KMS-11 (cell line): ENCODE measurements at regions not wholly inside any gene's neighbourhood (a gene's known extent, or its start where the extent isn't known, plus 50 kb on each side); places are given as distances from the start of the nearest gene placed in this dataset.

Source experiments
- H2AFZ ChIP-seq: fragments of 200-600 bp; sonication (generic); 2 replicates; pipeline ENCODE4 v1.6.1; 2016; ENCODE audit warnings: antibody characterized with exemption, mixed run types, low read depth
- H3K27ac ChIP-seq: fragments of 200-600 bp; sonication (generic); 2 replicates; pipeline ENCODE4 v1.6.1; 2016; ENCODE audit warnings: mild to moderate bottlenecking, mixed run types
- H3K27me3 ChIP-seq: fragments of 200-600 bp; sonication (generic); 2 replicates; pipeline ENCODE4 v1.6.1; 2017; ENCODE audit warnings: mild to moderate bottlenecking, low read depth, mixed run types, moderate library complexity; ENCODE audit not compliant: insufficient read depth
- H3K36me3 ChIP-seq: fragments of 200-600 bp; sonication (generic); 2 replicates; pipeline ENCODE4 v1.6.1; 2017; ENCODE audit warnings: mild to moderate bottlenecking, mixed run types; ENCODE audit not compliant: insufficient read depth
- H3K4me1 ChIP-seq: fragments of 200-600 bp; sonication (generic); 2 replicates; pipeline ENCODE4 v1.6.1; 2016; ENCODE audit warnings: mild to moderate bottlenecking, low read depth, mixed run types; ENCODE audit not compliant: poor library complexity, severe bottlenecking
- H3K4me2 ChIP-seq: fragments of 200-600 bp; sonication (generic); 2 replicates; pipeline ENCODE4 v1.7.0; 2016; ENCODE audit warnings: mild to moderate bottlenecking, mixed run types
- H3K4me3 ChIP-seq: fragments of 200-600 bp; sonication (generic); IDR thresholded peaks from 2 replicates; pipeline ENCODE4 v1.6.1; 2017; ENCODE audit warnings: low read depth, low read length, mixed read lengths; ENCODE audit not compliant: insufficient read depth
- H3K79me2 ChIP-seq: fragments of 200-600 bp; sonication (generic); 2 replicates; pipeline ENCODE4 v1.6.1; 2016; ENCODE audit warnings: low read depth, mixed run types; ENCODE audit not compliant: insufficient read depth
- H3K9ac ChIP-seq: fragments of 200-600 bp; sonication (generic); 2 replicates; pipeline ENCODE4 v1.6.1; 2016; ENCODE audit warnings: mild to moderate bottlenecking, mixed run types
- H4K20me1 ChIP-seq: fragments of 200-600 bp; sonication (generic); 2 replicates; pipeline ENCODE4 v1.6.1; 2016; ENCODE audit warnings: mild to moderate bottlenecking, mixed run types; ENCODE audit not compliant: insufficient read depth
- CTCF ChIP-seq: fragments of 200-600 bp; sonication (generic); conservative IDR thresholded peaks from 2 replicates; pipeline ENCODE4 v1.6.1; 2017; ENCODE audit warnings: low read depth, mild to moderate bottlenecking, antibody characterized with exemption, low read length, moderate library complexity, mixed read lengths

GRCh38 chr12:124397399-124397679 lies 102.4 kb downstream of the RFLNA start:
- no peaks in the 10 kb centered on the region for H3K4me1 ChIP-seq
- H3K79me2 ChIP-seq = no peaks in the 10 kb centered on the region
- no peak overlapping the region for H3K27ac ChIP-seq
- no peak overlapping the region for H3K9ac ChIP-seq
- no peak overlapping the region for H2AFZ ChIP-seq
- no peak for TF ChIP-seq CTCF
- no peak overlapping the region for H3K4me2 ChIP-seq
- no peaks in the 10 kb centered on the region for H4K20me1 ChIP-seq
- H3K36me3 ChIP-seq = no peaks in the 10 kb centered on the region
- no peaks in the 10 kb centered on the region for H3K27me3 ChIP-seq
- no peak overlapping the region for H3K4me3 ChIP-seq

GRCh38 chr12:124396544-124397398 lies 101.9 kb downstream of the RFLNA start:
- H3K4me2 ChIP-seq = no peak overlapping the region
- no peaks in the 10 kb centered on the region for H3K4me1 ChIP-seq
- TF ChIP-seq CTCF = no peak
- H3K4me3 ChIP-seq = no peak overlapping the region
- no peak overlapping the region for H2AFZ ChIP-seq
- H3K9ac ChIP-seq = no peak overlapping the region
- H3K27ac ChIP-seq = no peak overlapping the region
- no peaks in the 10 kb centered on the region for H3K27me3 ChIP-seq
- no peaks in the 10 kb centered on the region for H3K79me2 ChIP-seq
- H4K20me1 ChIP-seq = no peaks in the 10 kb centered on the region
- H3K36me3 ChIP-seq = no peaks in the 10 kb centered on the region

- no peak for TF ChIP-seq CTCF
- Histone ChIP-seq H4K20me1 (no peaks in the 10 kb centered on the region), H3K27me3 (no peaks in the 10 kb centered on the region), H3K9ac (no peak overlapping the region), H3K4me3 (no peak overlapping the region), H3K4me2 (no peak overlapping the region), H3K36me3 (no peaks in the 10 kb centered on the region), H3K79me2 (no peaks in the 10 kb centered on the region), H2AFZ (no peak overlapping the region), H3K4me1 (no peaks in the 10 kb centered on the region), H3K27ac (no peak overlapping the region)
These were observed 101.1 kb downstream of the RFLNA start for GRCh38 chr12:124395986-124396385.

GRCh38 chr12:124395284-124395752 lies 100.4 kb downstream of the RFLNA start:
- Histone ChIP-seq H3K27ac (no peak overlapping the region), H4K20me1 (no peaks in the 10 kb centered on the region)

More at GRCh38 chr12:124395284-124395752, 100.4 kb downstream of the RFLNA start:
- Histone ChIP-seq H3K27me3 (no peaks in the 10 kb centered on the region), H3K36me3 (no peaks in the 10 kb centered on the region), H3K4me3 (no peak overlapping the region), H3K4me1 (no peaks in the 10 kb centered on the region), H2AFZ (no peak overlapping the region), H3K9ac (no peak overlapping the region), H3K4me2 (no peak overlapping the region), H3K79me2 (no peaks in the 10 kb centered on the region)
- no peak for TF ChIP-seq CTCF
